ENCODE measurements at regions not wholly inside any gene's neighbourhood (a gene's known extent, or its start where the extent isn't known, plus 50 kb on each side); places are given as distances from the start of the nearest gene placed in this dataset.

DNA sequence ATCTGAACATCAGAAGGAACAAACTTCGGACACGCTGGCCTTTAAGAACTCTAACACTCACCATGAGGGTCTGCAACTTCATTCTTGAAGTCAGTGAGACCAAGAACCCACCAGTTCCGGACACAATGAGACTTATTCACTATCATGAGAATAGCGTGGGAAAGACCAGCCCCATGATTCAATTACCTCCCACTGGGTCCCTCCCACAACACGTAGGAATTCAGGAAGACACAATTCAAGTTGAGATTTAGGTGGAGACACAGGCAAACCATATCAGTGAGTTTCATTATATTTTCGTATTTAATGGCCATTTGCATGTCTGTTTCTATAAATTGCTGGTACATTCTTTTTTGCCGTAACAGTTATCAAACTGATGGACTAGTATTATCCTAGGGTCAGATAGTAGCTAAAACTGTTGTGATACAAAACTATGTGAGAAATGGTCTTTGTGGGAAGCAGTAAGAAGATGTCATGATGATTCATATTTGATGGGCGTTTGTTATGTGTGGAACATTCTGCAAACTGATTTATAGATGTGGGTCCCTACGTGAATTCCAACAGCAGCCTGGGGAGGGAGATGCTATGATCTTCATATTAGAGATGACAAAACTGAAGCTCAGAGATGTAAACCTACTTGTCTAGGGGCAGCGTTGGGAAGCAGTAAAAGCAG is 282.4 kb upstream of the TMEM132C start:
- TF ChIP-seq, protein P1, sequence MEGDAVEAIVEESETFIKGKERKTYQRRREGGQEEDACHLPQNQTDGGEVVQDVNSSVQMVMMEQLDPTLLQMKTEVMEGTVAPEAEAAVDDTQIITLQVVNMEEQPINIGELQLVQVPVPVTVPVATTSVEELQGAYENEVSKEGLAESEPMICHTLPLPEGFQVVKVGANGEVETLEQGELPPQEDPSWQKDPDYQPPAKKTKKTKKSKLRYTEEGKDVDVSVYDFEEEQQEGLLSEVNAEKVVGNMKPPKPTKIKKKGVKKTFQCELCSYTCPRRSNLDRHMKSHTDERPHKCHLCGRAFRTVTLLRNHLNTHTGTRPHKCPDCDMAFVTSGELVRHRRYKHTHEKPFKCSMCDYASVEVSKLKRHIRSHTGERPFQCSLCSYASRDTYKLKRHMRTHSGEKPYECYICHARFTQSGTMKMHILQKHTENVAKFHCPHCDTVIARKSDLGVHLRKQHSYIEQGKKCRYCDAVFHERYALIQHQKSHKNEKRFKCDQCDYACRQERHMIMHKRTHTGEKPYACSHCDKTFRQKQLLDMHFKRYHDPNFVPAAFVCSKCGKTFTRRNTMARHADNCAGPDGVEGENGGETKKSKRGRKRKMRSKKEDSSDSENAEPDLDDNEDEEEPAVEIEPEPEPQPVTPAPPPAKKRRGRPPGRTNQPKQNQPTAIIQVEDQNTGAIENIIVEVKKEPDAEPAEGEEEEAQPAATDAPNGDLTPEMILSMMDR (IDR thresholded peaks at IDR 0.05): no peak
- TF ChIP-seq POLR2A (IDR thresholded peaks at IDR 0.05): no peak
